ENCODE measurements at regions not wholly inside any gene's neighbourhood (a gene's known extent, or its start where the extent isn't known, plus 50 kb on each side); places are given as distances from the start of the nearest gene placed in this dataset.

- Mint-ChIP-seq H3K9me3 (ENCODE audit: low read depth) (no peaks in the 10 kb centered on the region), H3K4me3 (ENCODE audit: unreplicated experiment) (no peak overlapping the region), H3K4me1 (ENCODE audit: low read depth) (no peaks in the 10 kb centered on the region), H3K27ac (ENCODE audit: unreplicated experiment) (no peak overlapping the region), H3K27me3 (ENCODE audit: low read depth) (peaks cover 9% of the 10 kb centered on the region), H3K36me3 (ENCODE audit: low read depth) (no peaks in the 10 kb centered on the region)
- TF ChIP-seq CTCF (IDR thresholded peaks at IDR 0.05): no peak
- no peak for DNase-seq (ENCODE audit: low spot score)
Measured at GRCh38 chr18:2083691-2084090, 487.6 kb downstream of the METTL4 start.

GRCh38 chr18:2086439-2086838 is 484.9 kb downstream of the METTL4 start:
- no peaks in the 10 kb centered on the region for H3K4me1 Mint-ChIP-seq (ENCODE audit: low read depth)
- no peak overlapping the region for H3K4me3 Mint-ChIP-seq (ENCODE audit: unreplicated experiment)

GRCh38 chr18:2087877-2088673 is 483.2 kb downstream of the METTL4 start:
- Mint-ChIP-seq H3K36me3 (ENCODE audit: low read depth) (no peaks in the 10 kb centered on the region), H3K4me3 (ENCODE audit: unreplicated experiment) (no peak overlapping the region), H3K4me1 (ENCODE audit: low read depth) (no peaks in the 10 kb centered on the region), H3K9me3 (ENCODE audit: low read depth) (no peaks in the 10 kb centered on the region), H3K27ac (ENCODE audit: unreplicated experiment) (no peak overlapping the region), H3K27me3 (ENCODE audit: low read depth) (peaks cover 3% of the 10 kb centered on the region)
- no peak for DNase-seq (ENCODE audit: low spot score)
- TF ChIP-seq CTCF (IDR thresholded peaks at IDR 0.05): no peak

More at GRCh38 chr18:2086439-2086838, 484.9 kb downstream of the METTL4 start:
- Mint-ChIP-seq H3K36me3 (ENCODE audit: low read depth) (no peaks in the 10 kb centered on the region), H3K9me3 (ENCODE audit: low read depth) (no peaks in the 10 kb centered on the region), H3K27ac (ENCODE audit: unreplicated experiment) (no peak overlapping the region), H3K27me3 (ENCODE audit: low read depth) (peaks cover 4% of the 10 kb centered on the region)
- no peak for DNase-seq (ENCODE audit: low spot score)
- no peak for TF ChIP-seq CTCF (IDR thresholded peaks at IDR 0.05)

- H3K27ac Mint-ChIP-seq (ENCODE audit: unreplicated experiment): no peak overlapping the region
- H3K4me1 Mint-ChIP-seq (ENCODE audit: low read depth): no peaks in the 10 kb centered on the region
- TF ChIP-seq CTCF (IDR thresholded peaks at IDR 0.05): no peak
- no peaks in the 10 kb centered on the region for H3K36me3 Mint-ChIP-seq (ENCODE audit: low read depth)
- no peaks in the 10 kb centered on the region for H3K9me3 Mint-ChIP-seq (ENCODE audit: low read depth)
- DNase-seq (ENCODE audit: low spot score): no peak
- peaks cover 3% of the 10 kb centered on the region for H3K27me3 Mint-ChIP-seq (ENCODE audit: low read depth)
- no peak overlapping the region for H3K4me3 Mint-ChIP-seq (ENCODE audit: unreplicated experiment)
Measured at GRCh38 chr18:2089396-2089795, 481.9 kb downstream of the METTL4 start.

GRCh38 chr18:2091937-2092336 is 479.4 kb downstream of the METTL4 start:
- H3K4me1 Mint-ChIP-seq (ENCODE audit: low read depth): no peaks in the 10 kb centered on the region
- H3K27me3 Mint-ChIP-seq (ENCODE audit: low read depth): peaks cover 10% of the 10 kb centered on the region
- H3K9me3 Mint-ChIP-seq (ENCODE audit: low read depth): no peaks in the 10 kb centered on the region
- no peaks in the 10 kb centered on the region for H3K36me3 Mint-ChIP-seq (ENCODE audit: low read depth)
- H3K4me3 Mint-ChIP-seq (ENCODE audit: unreplicated experiment): no peak overlapping the region
- DNase-seq (ENCODE audit: low spot score): no peak
- H3K27ac Mint-ChIP-seq (ENCODE audit: unreplicated experiment): no peak overlapping the region
- TF ChIP-seq CTCF (IDR thresholded peaks at IDR 0.05): no peak
